Stomach (tissue), 8 donors: ENCODE measurements at regions not wholly inside any gene's neighbourhood (a gene's known extent, or its start where the extent isn't known, plus 50 kb on each side); places are given as distances from the start of the nearest gene placed in this dataset.
A peak's percentile ranks its signal among the peaks of the same experiment; 100 is the strongest.

Source experiments
- DNase-seq, 2 donors: peaks; one replicate each; pipeline versions ENCODE4 v3.0.0 to v3.0.0-alpha.2; 2013 to 2019
- H3K27ac ChIP-seq, 5 donors: fragments of 200-600 bp in 4 of 5; sonication (generic) in 4 of 5; one replicate each; pipeline ENCODE4 v1.5.1; 2013 to 2019; ENCODE audit warnings: mild to moderate bottlenecking in 1 of 5, moderate library complexity in 1 of 5
- H3K27me3 ChIP-seq, 3 donors: fragments of 200-600 bp; sonication (generic); one replicate each; pipeline ENCODE4 v1.5.1; 2017 to 2019; ENCODE audit warnings: mixed run types in 1 of 3
- H3K36me3 ChIP-seq, 4 donors: fragments of 200-600 bp; sonication (generic); 1 replicate in 3 of 4; 2 replicates in 1 of 4; pipeline ENCODE4 v1.5.1; 2016 to 2019
- H3K4me1 ChIP-seq, 4 donors: fragments of 200-600 bp; sonication (generic); one replicate each; pipeline ENCODE4 v1.5.1; 2016 to 2019
- H3K4me3 ChIP-seq, 4 donors: fragments of 200-600 bp; sonication (generic) in 3 of 4; one replicate each; pipeline ENCODE4 v1.5.1; 2016 to 2019; ENCODE audit warnings: mild to moderate bottlenecking in 1 of 4
- H3K9me3 ChIP-seq, 4 donors: fragments of 200-600 bp; sonication (generic); one replicate each; pipeline ENCODE4 v1.5.1; 2016 to 2019
- CTCF ChIP-seq, 7 experiments: fragments of 450-650 bp in 4 of 7; fragments of 200-600 bp in 3 of 7; sonication (generic) in 3 of 7; IDR thresholded peaks; one replicate each; pipeline ENCODE4 v1.5.1; 2016 to 2019; ENCODE audit warnings: antibody characterized with exemption in 7 of 7, control low read depth in 2 of 7, mild to moderate bottlenecking in 1 of 7
- EP300 ChIP-seq: sonication (generic); formaldehyde crosslinking; IDR thresholded peaks from one replicate; pipeline ENCODE4 v1.6.1; 2017; ENCODE audit warnings: antibody characterized with exemption
- POLR2A ChIP-seq, 4 donors: fragments of 450-650 bp; IDR thresholded peaks; one replicate each; pipeline ENCODE4 v1.6.1; 2016; ENCODE audit warnings: antibody characterized with exemption in 4 of 4, control low read depth in 2 of 4, mild to moderate bottlenecking in 1 of 4, moderate library complexity in 1 of 4
- POLR2AphosphoS5 ChIP-seq, 3 donors: sonication (generic); formaldehyde crosslinking; IDR thresholded peaks; one replicate each; pipeline ENCODE4 v1.6.1; 2016; ENCODE audit warnings: antibody characterized with exemption in 3 of 3
- WGBS, 5 donors: extraction: QIAGEN DNeasy Blood & Tissue Kit in 3 of 5; methylation state at CpG; one replicate each; pipeline versions ENCODE4 v1.1.5 to v1.1.7; 2013 to 2018; 5-methylcytosine and 5-hydroxymethylcytosine counted together
- intact Hi-C: fragments of 100-400 bp; cut with DNase I; formaldehyde crosslinking; loops from one replicate; pipeline ENCODE4 v1.15.1; 2023; ENCODE audit warnings: low total_unique reads
- donor health status: healthy with polysubstance abuse.
- donor health status: Bipolar disorder and iron deficiency.
- donor health status: healthy.

- 55 to 78% (median 68%) methylated on average over 1 of the region's 1 CpG for WGBS, 5 donors
- no peak for TF ChIP-seq POLR2A (IDR thresholded peaks at IDR 0.05)
- no peak for TF ChIP-seq POLR2AphosphoS5 (IDR thresholded peaks at IDR 0.05)
- TF ChIP-seq EP300, result no peak
- no peak for TF ChIP-seq CTCF (IDR thresholded peaks at IDR 0.05)
- Histone ChIP-seq H3K9me3 (no peaks in the 10 kb centered on the region), H3K4me3 (no peak overlapping the region), H3K4me1 (peaks cover 0 to 15% (median 5%) of the 10 kb centered on the region in 4 donors), H3K27me3 (no peaks in the 10 kb centered on the region), H3K36me3 (no peaks in the 10 kb centered on the region), H3K27ac (peak overlapping the region in 1 of 5 donors; percentile 21)
- intact Hi-C loops, result no loop called here
- DNase-seq, result no peak
Observed at GRCh38 chr1:56147459-56147858, 431.9 kb downstream of the PLPP3 start.

- H3K36me3 ChIP-seq, result no peaks in the 10 kb centered on the region
- TF ChIP-seq CTCF (IDR thresholded peaks at IDR 0.05), result no peak
- no peak for TF ChIP-seq POLR2A (IDR thresholded peaks at IDR 0.05)
- no peak for TF ChIP-seq EP300
- no peak for TF ChIP-seq POLR2AphosphoS5 (IDR thresholded peaks at IDR 0.05)
- no peaks in the 10 kb centered on the region for H3K9me3 ChIP-seq
- DNase-seq, result peak in 1 of 2 donors; percentile 46
- no peaks in the 10 kb centered on the region for H3K27me3 ChIP-seq
- WGBS, 5 donors, result 42 to 76% (median 64%) methylated on average over 2 of the region's 2 CpGs
- H3K4me3 ChIP-seq, result no peak overlapping the region
- peaks cover 0 to 15% (median 5%) of the 10 kb centered on the region in 4 donors for H3K4me1 ChIP-seq
- peak overlapping the region in 3 of 5 donors; percentile 21 to 62 (median 54) for H3K27ac ChIP-seq
- intact Hi-C loops, result no loop called here
Observed at GRCh38 chr1:56147034-56147433, 432.3 kb downstream of the PLPP3 start.

- no peak overlapping the region for H3K4me3 ChIP-seq
- 51 to 71% (median 69%) methylated on average over 2 of the region's 2 CpGs for WGBS, 5 donors
- H3K27ac ChIP-seq, result peak overlapping the region in 3 of 5 donors; percentile 21 to 62 (median 54)
- H3K36me3 ChIP-seq, result no peaks in the 10 kb centered on the region
- intact Hi-C loops, result no loop called here
- DNase-seq, result peak in 1 of 2 donors; percentile 50
- TF ChIP-seq POLR2A (IDR thresholded peaks at IDR 0.05) (no peak), POLR2AphosphoS5 (IDR thresholded peaks at IDR 0.05) (peak in 2 of 3 donors; percentile 15 to 56)
- H3K9me3 ChIP-seq, result no peaks in the 10 kb centered on the region
- H3K4me1 ChIP-seq, result peaks cover 0 to 15% (median 5%) of the 10 kb centered on the region in 4 donors
- no peaks in the 10 kb centered on the region for H3K27me3 ChIP-seq
Observed at GRCh38 chr1:56146449-56146848, 432.9 kb downstream of the PLPP3 start.

GRCh38 chr1:56145581-56145980, 433.8 kb downstream of the PLPP3 start:
- Histone ChIP-seq H3K4me3 (no peak overlapping the region), H3K36me3 (no peaks in the 10 kb centered on the region), H3K4me1 (peaks cover 0 to 15% (median 5%) of the 10 kb centered on the region in 4 donors), H3K27ac (peak overlapping the region in 1 of 5 donors; percentile 15), H3K27me3 (no peaks in the 10 kb centered on the region), H3K9me3 (no peaks in the 10 kb centered on the region)
- no peak for DNase-seq
- intact Hi-C loops, result no loop called here
- 54 to 67% (median 60%) methylated on average over 1 of the region's 1 CpG for WGBS, 5 donors
- no peak for TF ChIP-seq POLR2AphosphoS5 (IDR thresholded peaks at IDR 0.05)
- TF ChIP-seq CTCF (IDR thresholded peaks at IDR 0.05), result no peak
- no peak for TF ChIP-seq EP300
- no peak for TF ChIP-seq POLR2A (IDR thresholded peaks at IDR 0.05)

- Histone ChIP-seq H3K36me3 (no peaks in the 10 kb centered on the region), H3K27me3 (no peaks in the 10 kb centered on the region), H3K9me3 (no peaks in the 10 kb centered on the region), H3K27ac (no peak overlapping the region), H3K4me1 (peaks cover 0 to 18% (median 5%) of the 10 kb centered on the region in 4 donors), H3K4me3 (no peak overlapping the region)
- intact Hi-C loops, result no loop called here
- WGBS, 5 donors, result 67 to 87% (median 75%) methylated on average over 1 of the region's 1 CpG
- DNase-seq, result no peak
- TF ChIP-seq POLR2AphosphoS5 (IDR thresholded peaks at IDR 0.05), result no peak
- TF ChIP-seq CTCF (IDR thresholded peaks at IDR 0.05), result no peak
- TF ChIP-seq EP300, result no peak
- no peak for TF ChIP-seq POLR2A (IDR thresholded peaks at IDR 0.05)
Observed at GRCh38 chr1:56142301-56142700, 437.1 kb downstream of the PLPP3 start.
